ENCODE measurements at regions not wholly inside any gene's neighbourhood (a gene's known extent, or its start where the extent isn't known, plus 50 kb on each side); places are given as distances from the start of the nearest gene placed in this dataset.

GRCh38 chr13:86283031-86283430 is 483.8 kb upstream of the SLITRK6 start:
- WGBS (ENCODE audit: missing lambda C conversion rate): 72% methylated on average over 3 of the region's 3 CpGs
- Histone ChIP-seq H3K9me3 (no peaks in the 10 kb centered on the region), H3K4me2 (no peak overlapping the region), H3K27ac (no peak overlapping the region), H3K4me1 (no peaks in the 10 kb centered on the region), H3K4me3 (no peak overlapping the region)
- CTCF ChIA-PET: no interaction called here
- no peak for FAIRE-seq
- ATAC-seq: no peak
- no peak for TF ChIP-seq CTCF (IDR thresholded peaks at IDR 0.05)
- TF ChIP-seq HES2 (IDR thresholded peaks at IDR 0.05): no peak
- no peak for TF ChIP-seq EP300 (IDR thresholded peaks at IDR 0.05)
- TF ChIP-seq, protein P1, sequence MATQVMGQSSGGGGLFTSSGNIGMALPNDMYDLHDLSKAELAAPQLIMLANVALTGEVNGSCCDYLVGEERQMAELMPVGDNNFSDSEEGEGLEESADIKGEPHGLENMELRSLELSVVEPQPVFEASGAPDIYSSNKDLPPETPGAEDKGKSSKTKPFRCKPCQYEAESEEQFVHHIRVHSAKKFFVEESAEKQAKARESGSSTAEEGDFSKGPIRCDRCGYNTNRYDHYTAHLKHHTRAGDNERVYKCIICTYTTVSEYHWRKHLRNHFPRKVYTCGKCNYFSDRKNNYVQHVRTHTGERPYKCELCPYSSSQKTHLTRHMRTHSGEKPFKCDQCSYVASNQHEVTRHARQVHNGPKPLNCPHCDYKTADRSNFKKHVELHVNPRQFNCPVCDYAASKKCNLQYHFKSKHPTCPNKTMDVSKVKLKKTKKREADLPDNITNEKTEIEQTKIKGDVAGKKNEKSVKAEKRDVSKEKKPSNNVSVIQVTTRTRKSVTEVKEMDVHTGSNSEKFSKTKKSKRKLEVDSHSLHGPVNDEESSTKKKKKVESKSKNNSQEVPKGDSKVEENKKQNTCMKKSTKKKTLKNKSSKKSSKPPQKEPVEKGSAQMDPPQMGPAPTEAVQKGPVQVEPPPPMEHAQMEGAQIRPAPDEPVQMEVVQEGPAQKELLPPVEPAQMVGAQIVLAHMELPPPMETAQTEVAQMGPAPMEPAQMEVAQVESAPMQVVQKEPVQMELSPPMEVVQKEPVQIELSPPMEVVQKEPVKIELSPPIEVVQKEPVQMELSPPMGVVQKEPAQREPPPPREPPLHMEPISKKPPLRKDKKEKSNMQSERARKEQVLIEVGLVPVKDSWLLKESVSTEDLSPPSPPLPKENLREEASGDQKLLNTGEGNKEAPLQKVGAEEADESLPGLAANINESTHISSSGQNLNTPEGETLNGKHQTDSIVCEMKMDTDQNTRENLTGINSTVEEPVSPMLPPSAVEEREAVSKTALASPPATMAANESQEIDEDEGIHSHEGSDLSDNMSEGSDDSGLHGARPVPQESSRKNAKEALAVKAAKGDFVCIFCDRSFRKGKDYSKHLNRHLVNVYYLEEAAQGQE (IDR thresholded peaks at IDR 0.05): no peak
- no peak for TF ChIP-seq MYC (IDR thresholded peaks at IDR 0.05; ENCODE audit: borderline replicate concordance, low read length)
- no peak for TF ChIP-seq TP53 (CRISPR knock-in tag; IDR thresholded peaks at IDR 0.05)
- no peak for TF ChIP-seq MAFK (IDR thresholded peaks at IDR 0.05; ENCODE audit: partially characterized antibody)
- TF ChIP-seq HOXB13 (CRISPR knock-in tag; IDR thresholded peaks at IDR 0.05; ENCODE audit: low read depth): no peak
- no peak for TF ChIP-seq HMGXB4 (CRISPR knock-in tag; IDR thresholded peaks at IDR 0.05; ENCODE audit: borderline replicate concordance)
- TF ChIP-seq RNF2 (IDR thresholded peaks at IDR 0.05; ENCODE audit: borderline replicate concordance, low read depth): no peak
- TF ChIP-seq POLR2A (IDR thresholded peaks at IDR 0.05; ENCODE audit: low read length): no peak
- TF ChIP-seq, protein P2, sequence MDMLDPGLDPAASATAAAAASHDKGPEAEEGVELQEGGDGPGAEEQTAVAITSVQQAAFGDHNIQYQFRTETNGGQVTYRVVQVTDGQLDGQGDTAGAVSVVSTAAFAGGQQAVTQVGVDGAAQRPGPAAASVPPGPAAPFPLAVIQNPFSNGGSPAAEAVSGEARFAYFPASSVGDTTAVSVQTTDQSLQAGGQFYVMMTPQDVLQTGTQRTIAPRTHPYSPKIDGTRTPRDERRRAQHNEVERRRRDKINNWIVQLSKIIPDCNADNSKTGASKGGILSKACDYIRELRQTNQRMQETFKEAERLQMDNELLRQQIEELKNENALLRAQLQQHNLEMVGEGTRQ (IDR thresholded peaks at IDR 0.05): no peak
- no peak for TF ChIP-seq ZSCAN20 (CRISPR knock-in tag; IDR thresholded peaks at IDR 0.05)
- TF ChIP-seq HDAC2 (IDR thresholded peaks at IDR 0.05): no peak
- TF ChIP-seq CEBPB (IDR thresholded peaks at IDR 0.05): no peak
- no peak for TF ChIP-seq RAD21 (conservative IDR thresholded peaks at IDR 0.05 in 1 of 2, IDR thresholded peaks at IDR 0.05 in 1 of 2)
- TF ChIP-seq FOSB (CRISPR knock-in tag; IDR thresholded peaks at IDR 0.05): no peak
- no peak for TF ChIP-seq CHD2 (IDR thresholded peaks at IDR 0.05; ENCODE audit: low read length, partially characterized antibody)
- no peak for TF ChIP-seq RARB (CRISPR knock-in tag; IDR thresholded peaks at IDR 0.05)
- TF ChIP-seq HEYL (CRISPR knock-in tag; IDR thresholded peaks at IDR 0.05): no peak
- POLR2A ChIA-PET: no interaction called here
- DNase-seq (ENCODE audit: low read depth in 1 of 2, low spot score in 1 of 2): no peak

GRCh38 chr13:86298725-86299124 is 499.5 kb upstream of the SLITRK6 start:
- ATAC-seq: no peak
- POLR2A ChIA-PET: no interaction called here
- TF ChIP-seq RAD21 (conservative IDR thresholded peaks at IDR 0.05 in 1 of 2, IDR thresholded peaks at IDR 0.05 in 1 of 2): no peak
- TF ChIP-seq MAX (IDR thresholded peaks at IDR 0.05): no peak
- no peak for TF ChIP-seq MYC (IDR thresholded peaks at IDR 0.05; ENCODE audit: borderline replicate concordance, low read length)
- TF ChIP-seq, protein P1 (IDR thresholded peaks at IDR 0.05): no peak
- no peak for TF ChIP-seq JUN (IDR thresholded peaks at IDR 0.05)
- TF ChIP-seq ZC3H11A (IDR thresholded peaks at IDR 0.05): no peak
- TF ChIP-seq CHD4 (IDR thresholded peaks at IDR 0.05; ENCODE audit: borderline replicate concordance): no peak
- no peak for TF ChIP-seq POLR2A (IDR thresholded peaks at IDR 0.05; ENCODE audit: low read length)
- TF ChIP-seq MAFK (IDR thresholded peaks at IDR 0.05; ENCODE audit: partially characterized antibody): no peak
- no peak for TF ChIP-seq CEBPB (IDR thresholded peaks at IDR 0.05)
- TF ChIP-seq ZNF302 (CRISPR knock-in tag; IDR thresholded peaks at IDR 0.05): no peak
- no peak for TF ChIP-seq EHMT2 (IDR thresholded peaks at IDR 0.05; ENCODE audit: low read depth)

More at GRCh38 chr13:86298725-86299124, 499.5 kb upstream of the SLITRK6 start:
- 19% methylated on average over 3 of the region's 3 CpGs for WGBS (ENCODE audit: missing lambda C conversion rate)
- no peak overlapping the region for H3K4me2 ChIP-seq
- H3K27ac ChIP-seq: no peak overlapping the region
- no peak overlapping the region for H3K4me3 ChIP-seq
- CTCF ChIA-PET: no interaction called here
- DNase-seq (ENCODE audit: low read depth in 1 of 2, low spot score in 1 of 2) (no peak), FAIRE-seq (no peak)
- no peaks in the 10 kb centered on the region for H3K4me1 ChIP-seq
- H3K9me3 ChIP-seq: no peaks in the 10 kb centered on the region
